ENCODE measurements at regions not wholly inside any gene's neighbourhood (a gene's known extent, or its start where the extent isn't known, plus 50 kb on each side); places are given as distances from the start of the nearest gene placed in this dataset.

GRCh38 chrX:109940411-109940810 lies 62.5 kb upstream of the TMEM164 start:
- no peaks in the 10 kb centered on the region for H3K4me1 Mint-ChIP-seq
- no peak for DNase-seq
- peaks cover 0 to 18% of the 10 kb centered on the region in 2 donors for H3K27me3 Mint-ChIP-seq (ENCODE audit: low read depth in 2 of 2)
- TF ChIP-seq, protein P1, sequence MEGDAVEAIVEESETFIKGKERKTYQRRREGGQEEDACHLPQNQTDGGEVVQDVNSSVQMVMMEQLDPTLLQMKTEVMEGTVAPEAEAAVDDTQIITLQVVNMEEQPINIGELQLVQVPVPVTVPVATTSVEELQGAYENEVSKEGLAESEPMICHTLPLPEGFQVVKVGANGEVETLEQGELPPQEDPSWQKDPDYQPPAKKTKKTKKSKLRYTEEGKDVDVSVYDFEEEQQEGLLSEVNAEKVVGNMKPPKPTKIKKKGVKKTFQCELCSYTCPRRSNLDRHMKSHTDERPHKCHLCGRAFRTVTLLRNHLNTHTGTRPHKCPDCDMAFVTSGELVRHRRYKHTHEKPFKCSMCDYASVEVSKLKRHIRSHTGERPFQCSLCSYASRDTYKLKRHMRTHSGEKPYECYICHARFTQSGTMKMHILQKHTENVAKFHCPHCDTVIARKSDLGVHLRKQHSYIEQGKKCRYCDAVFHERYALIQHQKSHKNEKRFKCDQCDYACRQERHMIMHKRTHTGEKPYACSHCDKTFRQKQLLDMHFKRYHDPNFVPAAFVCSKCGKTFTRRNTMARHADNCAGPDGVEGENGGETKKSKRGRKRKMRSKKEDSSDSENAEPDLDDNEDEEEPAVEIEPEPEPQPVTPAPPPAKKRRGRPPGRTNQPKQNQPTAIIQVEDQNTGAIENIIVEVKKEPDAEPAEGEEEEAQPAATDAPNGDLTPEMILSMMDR (IDR thresholded peaks at IDR 0.05): no peak
- Histone ChIP-seq H3K27me3 (ENCODE audit: control insufficient read depth, insufficient read depth, low read length) (no peaks in the 10 kb centered on the region), H3K9me3 (ENCODE audit: control insufficient read depth, insufficient read depth, low read length) (no peaks in the 10 kb centered on the region), H3K27ac (ENCODE audit: low read length) (no peak overlapping the region), H3K4me3 (ENCODE audit: low read length) (no peak overlapping the region), H3K36me3 (ENCODE audit: control insufficient read depth, insufficient read depth, low read length) (no peaks in the 10 kb centered on the region), H3K4me1 (ENCODE audit: control insufficient read depth, insufficient read depth, low read length) (no peaks in the 10 kb centered on the region)
- 90% methylated on average over 2 of the region's 2 CpGs for WGBS (ENCODE audit: insufficient coverage)
- ATAC-seq: no peak
- H3K36me3 Mint-ChIP-seq: no peaks in the 10 kb centered on the region
- intact Hi-C loops (cut with micrococcal nuclease): no loop called here
- H3K9me3 Mint-ChIP-seq: no peaks in the 10 kb centered on the region
- H3K27ac Mint-ChIP-seq: no peak overlapping the region
- H3K4me3 Mint-ChIP-seq: no peak overlapping the region

DNA sequence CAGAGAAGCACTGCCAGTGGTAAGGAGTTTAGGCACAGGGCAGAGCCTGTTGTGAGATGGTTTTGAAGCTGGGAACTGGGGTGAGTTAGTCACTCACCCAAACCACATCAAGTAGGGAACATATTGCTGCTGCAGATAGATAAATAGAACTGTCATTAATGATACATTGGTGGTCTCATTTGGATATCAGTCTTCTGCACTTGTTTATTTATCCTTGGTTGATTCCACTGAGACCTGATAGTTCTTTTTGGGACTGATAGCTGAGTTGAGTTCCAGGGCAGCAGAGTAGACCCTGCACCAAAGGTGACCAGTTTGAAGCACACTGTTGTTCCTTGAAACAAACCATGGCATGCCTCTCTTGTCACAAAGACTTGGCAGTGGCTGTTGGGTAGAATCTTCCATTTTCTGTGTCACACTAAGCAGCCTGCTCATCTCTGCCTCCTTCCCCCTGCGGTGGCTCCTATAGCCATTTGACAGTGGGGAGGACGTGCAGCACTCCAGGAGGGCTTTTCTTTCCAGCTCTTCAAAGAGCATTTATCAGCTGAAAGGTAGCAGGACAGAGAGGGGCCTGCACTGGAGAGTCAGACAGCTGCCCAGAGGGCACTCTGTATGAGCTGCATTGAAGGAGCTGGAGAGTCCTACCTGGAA lies 59.7 kb upstream of the TMEM164 start:
- no peak for ATAC-seq
- Mint-ChIP-seq H3K4me3 (no peak overlapping the region), H3K27ac (no peak overlapping the region), H3K36me3 (no peaks in the 10 kb centered on the region), H3K9me3 (no peaks in the 10 kb centered on the region), H3K4me1 (no peaks in the 10 kb centered on the region), H3K27me3 (ENCODE audit: low read depth in 2 of 2) (peaks cover 0 to 7% of the 10 kb centered on the region in 2 donors)
- no peak for DNase-seq
- WGBS (ENCODE audit: insufficient coverage): 74% methylated on average over 2 of the region's 2 CpGs
- Histone ChIP-seq H3K9me3 (ENCODE audit: control insufficient read depth, insufficient read depth, low read length) (no peaks in the 10 kb centered on the region), H3K27ac (ENCODE audit: low read length) (no peak overlapping the region), H3K4me3 (ENCODE audit: low read length) (no peak overlapping the region), H3K27me3 (ENCODE audit: control insufficient read depth, insufficient read depth, low read length) (no peaks in the 10 kb centered on the region), H3K36me3 (ENCODE audit: control insufficient read depth, insufficient read depth, low read length) (no peaks in the 10 kb centered on the region), H3K4me1 (ENCODE audit: control insufficient read depth, insufficient read depth, low read length) (no peaks in the 10 kb centered on the region)
- intact Hi-C loops (cut with micrococcal nuclease): no loop called here
- TF ChIP-seq, protein P1 (IDR thresholded peaks at IDR 0.05): no peak

DNA sequence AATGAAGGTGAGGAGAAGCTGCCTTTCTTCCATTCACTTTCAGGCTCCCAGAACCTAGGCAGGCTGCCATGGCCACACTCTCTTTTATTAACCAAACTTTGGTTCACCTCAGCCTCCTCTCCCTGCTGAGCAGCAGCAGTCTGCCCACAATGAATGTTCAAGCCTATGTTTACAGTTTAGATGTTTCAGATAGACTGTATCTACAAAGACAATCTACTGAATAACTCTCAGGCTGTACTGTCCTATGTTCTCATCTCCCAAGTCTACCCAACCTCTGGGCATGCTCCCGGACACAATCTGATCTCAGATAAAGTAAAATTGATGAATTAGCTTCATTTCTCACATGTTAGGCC lies 59.2 kb upstream of the TMEM164 start:
- no CpG with 5 or more reads among the region's 1 CpG for WGBS (ENCODE audit: insufficient coverage)
- H3K4me1 Mint-ChIP-seq: no peaks in the 10 kb centered on the region
- intact Hi-C loops (cut with micrococcal nuclease): no loop called here
- H3K27ac Mint-ChIP-seq: no peak overlapping the region
- no peak overlapping the region for H3K4me3 Mint-ChIP-seq
- H3K27me3 Mint-ChIP-seq (ENCODE audit: low read depth in 2 of 2): peaks cover 0 to 7% of the 10 kb centered on the region in 2 donors
- ATAC-seq: peak in 1 of 3 donors; percentile 64
- no peak for DNase-seq
- Histone ChIP-seq H3K4me3 (ENCODE audit: low read length) (no peak overlapping the region), H3K36me3 (ENCODE audit: control insufficient read depth, insufficient read depth, low read length) (no peaks in the 10 kb centered on the region), H3K27me3 (ENCODE audit: control insufficient read depth, insufficient read depth, low read length) (no peaks in the 10 kb centered on the region), H3K4me1 (ENCODE audit: control insufficient read depth, insufficient read depth, low read length) (no peaks in the 10 kb centered on the region), H3K9me3 (ENCODE audit: control insufficient read depth, insufficient read depth, low read length) (no peaks in the 10 kb centered on the region), H3K27ac (ENCODE audit: low read length) (no peak overlapping the region)
- H3K36me3 Mint-ChIP-seq: no peaks in the 10 kb centered on the region
- TF ChIP-seq, protein P1 (IDR thresholded peaks at IDR 0.05): no peak
- no peaks in the 10 kb centered on the region for H3K9me3 Mint-ChIP-seq

DNA sequence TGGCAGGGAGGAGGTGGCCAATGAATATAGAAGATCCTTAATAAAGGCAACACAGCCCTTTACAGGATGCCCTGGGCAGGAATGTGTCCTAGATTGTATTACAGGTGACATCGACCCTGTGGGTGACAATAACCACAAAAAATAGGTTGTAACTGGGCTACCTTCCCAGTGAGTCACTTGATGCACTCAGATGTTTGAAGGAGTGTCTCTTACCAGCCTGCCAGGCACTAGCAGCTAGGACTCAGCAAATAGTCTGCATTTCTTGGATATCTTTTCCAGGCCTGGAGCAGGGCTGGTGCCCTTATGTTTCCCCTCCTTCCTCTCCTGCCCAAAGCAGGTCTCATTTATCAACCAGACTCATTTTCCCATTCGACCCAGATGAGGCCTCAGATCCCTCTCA lies 50.9 kb upstream of the TMEM164 start:
- H3K4me1 Mint-ChIP-seq: no peaks in the 10 kb centered on the region
- Histone ChIP-seq H3K4me3 (ENCODE audit: low read length) (no peak overlapping the region), H3K4me1 (ENCODE audit: control insufficient read depth, insufficient read depth, low read length) (no peaks in the 10 kb centered on the region), H3K36me3 (ENCODE audit: control insufficient read depth, insufficient read depth, low read length) (no peaks in the 10 kb centered on the region), H3K27ac (ENCODE audit: low read length) (no peak overlapping the region), H3K9me3 (ENCODE audit: control insufficient read depth, insufficient read depth, low read length) (no peaks in the 10 kb centered on the region), H3K27me3 (ENCODE audit: control insufficient read depth, insufficient read depth, low read length) (no peaks in the 10 kb centered on the region)
- no peak overlapping the region for H3K4me3 Mint-ChIP-seq
- TF ChIP-seq, protein P1 (IDR thresholded peaks at IDR 0.05): no peak
- no peaks in the 10 kb centered on the region for H3K9me3 Mint-ChIP-seq
- H3K36me3 Mint-ChIP-seq: no peaks in the 10 kb centered on the region
- 40% methylated on average over 1 of the region's 2 CpGs for WGBS (ENCODE audit: insufficient coverage)
- DNase-seq: no peak
- no peak overlapping the region for H3K27ac Mint-ChIP-seq
- H3K27me3 Mint-ChIP-seq (ENCODE audit: low read depth in 2 of 2): no peaks in the 10 kb centered on the region
- intact Hi-C loops (cut with micrococcal nuclease): no loop called here
- no peak for ATAC-seq
